ENCODE measurements at regions not wholly inside any gene's neighbourhood (a gene's known extent, or its start where the extent isn't known, plus 50 kb on each side); places are given as distances from the start of the nearest gene placed in this dataset.
"Not testable (repeated sequence)": the region's sequence is repeated elsewhere in the genome, so short reads cannot be mapped to it uniquely, and the experiment has no call there.

DNA sequence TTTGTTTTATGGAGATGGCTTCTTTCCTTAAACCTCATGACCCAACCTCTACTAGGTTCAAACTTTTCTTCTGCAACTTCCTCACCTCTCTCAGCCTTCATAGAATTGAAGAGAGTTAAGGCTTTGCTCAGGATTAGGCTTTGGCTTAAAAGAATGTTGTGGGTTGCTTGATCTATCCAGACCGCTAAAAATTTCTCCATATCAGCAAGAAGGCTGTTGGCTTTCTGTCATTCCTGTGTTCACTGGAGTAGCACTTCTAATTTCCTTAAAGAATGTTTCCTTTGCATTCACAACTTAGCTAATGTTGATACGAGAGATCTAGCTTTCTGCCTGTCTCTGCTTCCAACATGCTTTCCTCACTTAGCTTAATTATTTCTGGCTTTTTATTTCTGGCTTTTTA is 58.1 kb upstream of the KYNU start:
- Mint-ChIP-seq H3K27me3 (ENCODE audit: insufficient read depth, unreplicated experiment) (no peaks in the 10 kb centered on the region), H3K4me1 (ENCODE audit: insufficient read depth, unreplicated experiment) (no peaks in the 10 kb centered on the region), H3K27ac (ENCODE audit: low read depth, unreplicated experiment) (no peak overlapping the region), H3K4me3 (ENCODE audit: unreplicated experiment) (no peak overlapping the region), H3K9me3 (ENCODE audit: unreplicated experiment) (no peaks in the 10 kb centered on the region), H3K36me3 (ENCODE audit: insufficient read depth, unreplicated experiment) (no peaks in the 10 kb centered on the region)
- TF ChIP-seq, protein P1, sequence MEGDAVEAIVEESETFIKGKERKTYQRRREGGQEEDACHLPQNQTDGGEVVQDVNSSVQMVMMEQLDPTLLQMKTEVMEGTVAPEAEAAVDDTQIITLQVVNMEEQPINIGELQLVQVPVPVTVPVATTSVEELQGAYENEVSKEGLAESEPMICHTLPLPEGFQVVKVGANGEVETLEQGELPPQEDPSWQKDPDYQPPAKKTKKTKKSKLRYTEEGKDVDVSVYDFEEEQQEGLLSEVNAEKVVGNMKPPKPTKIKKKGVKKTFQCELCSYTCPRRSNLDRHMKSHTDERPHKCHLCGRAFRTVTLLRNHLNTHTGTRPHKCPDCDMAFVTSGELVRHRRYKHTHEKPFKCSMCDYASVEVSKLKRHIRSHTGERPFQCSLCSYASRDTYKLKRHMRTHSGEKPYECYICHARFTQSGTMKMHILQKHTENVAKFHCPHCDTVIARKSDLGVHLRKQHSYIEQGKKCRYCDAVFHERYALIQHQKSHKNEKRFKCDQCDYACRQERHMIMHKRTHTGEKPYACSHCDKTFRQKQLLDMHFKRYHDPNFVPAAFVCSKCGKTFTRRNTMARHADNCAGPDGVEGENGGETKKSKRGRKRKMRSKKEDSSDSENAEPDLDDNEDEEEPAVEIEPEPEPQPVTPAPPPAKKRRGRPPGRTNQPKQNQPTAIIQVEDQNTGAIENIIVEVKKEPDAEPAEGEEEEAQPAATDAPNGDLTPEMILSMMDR (IDR thresholded peaks at IDR 0.05; ENCODE audit: unreplicated experiment), result no peak
- ChIA-PET POLR2A (interaction anchor here (0.6 kb wide), 1 partner anchor 61 kb away, joined by 3 read pairs; no protein-coding TSS in a partner anchor), CTCF (no interaction called here)
- no TSS peak for BruUV-seq (replicated peaks)
- no peak for DNase-seq (ENCODE audit: unreplicated experiment)
- intact Hi-C loops (cut with micrococcal nuclease), result no loop called here

DNA sequence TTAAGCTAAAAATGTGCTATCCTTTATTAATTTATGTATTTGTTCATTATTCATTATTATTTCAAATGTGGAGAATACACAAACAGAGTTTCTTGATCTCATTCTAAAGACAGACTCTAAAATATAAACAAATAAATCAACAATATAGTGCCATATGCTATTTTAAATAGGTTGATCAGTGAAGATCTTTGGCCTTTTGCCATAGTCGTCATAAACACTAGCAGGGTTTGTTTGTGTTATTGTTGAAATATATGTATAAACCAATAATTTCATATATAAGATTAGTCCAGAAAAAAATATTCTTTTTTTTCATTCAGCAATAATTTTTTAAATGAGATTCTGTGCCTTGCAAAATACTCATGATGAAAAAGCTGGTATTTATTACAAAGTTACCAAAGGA is 62.1 kb upstream of the KYNU start:
- no TSS peak for BruUV-seq (replicated peaks)
- intact Hi-C loops (cut with micrococcal nuclease), result no loop called here

DNA sequence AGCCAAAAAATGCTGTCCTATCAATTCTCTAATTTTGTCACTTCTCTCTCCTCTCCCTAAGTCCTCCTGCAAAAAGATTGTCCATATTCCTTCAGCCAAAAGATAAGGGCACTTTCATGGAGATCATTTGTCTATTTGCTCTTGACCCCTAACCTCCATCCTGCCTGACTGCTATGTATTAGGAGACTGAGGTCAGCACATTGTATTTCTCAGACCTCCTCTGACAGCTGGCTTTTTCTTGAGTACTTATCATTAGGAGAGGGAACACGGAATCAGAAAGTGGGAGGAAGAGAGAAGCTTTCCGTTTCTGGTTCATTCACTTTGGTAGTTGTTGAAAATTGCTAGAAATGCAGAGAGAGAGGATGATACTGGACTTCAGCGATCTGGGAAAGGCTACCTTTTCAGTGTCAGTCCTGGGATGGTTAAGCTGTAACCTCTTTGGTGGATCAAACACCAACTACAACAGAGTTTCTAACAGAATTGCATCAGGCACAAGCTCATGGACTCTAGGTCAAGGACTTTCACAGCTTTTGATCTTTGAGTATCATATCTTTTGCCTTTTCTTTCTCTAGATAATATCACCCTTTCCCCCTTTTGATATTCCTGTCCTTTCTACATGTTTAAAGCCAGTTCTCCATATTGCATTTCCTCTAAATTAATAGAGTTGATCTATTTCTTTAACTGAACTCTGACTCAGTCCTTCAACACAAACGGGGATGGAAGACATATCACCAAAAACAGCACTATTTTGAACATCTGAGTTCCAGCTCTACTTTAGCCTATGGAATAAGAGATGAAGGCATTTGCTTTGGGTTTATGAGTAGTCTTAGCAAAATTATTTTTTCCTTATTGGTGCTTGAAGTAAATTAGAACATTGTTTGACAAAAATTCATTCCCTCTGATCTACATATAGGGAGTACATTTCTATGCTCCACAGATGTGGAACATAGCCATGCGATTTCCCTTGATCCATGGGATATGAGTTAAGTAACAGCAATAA is 63.3 kb upstream of the KYNU start:
- TF ChIP-seq, protein P1 (IDR thresholded peaks at IDR 0.05; ENCODE audit: unreplicated experiment), result no peak
- DNase-seq (ENCODE audit: unreplicated experiment), result no peak
- Mint-ChIP-seq H3K9me3 (ENCODE audit: unreplicated experiment) (no peaks in the 10 kb centered on the region), H3K27ac (ENCODE audit: low read depth, unreplicated experiment) (no peak overlapping the region), H3K36me3 (ENCODE audit: insufficient read depth, unreplicated experiment) (no peaks in the 10 kb centered on the region), H3K27me3 (ENCODE audit: insufficient read depth, unreplicated experiment) (no peaks in the 10 kb centered on the region), H3K4me3 (ENCODE audit: unreplicated experiment) (no peak overlapping the region), H3K4me1 (ENCODE audit: insufficient read depth, unreplicated experiment) (no peaks in the 10 kb centered on the region)
- intact Hi-C loops (cut with micrococcal nuclease), result no loop called here
- ChIA-PET POLR2A (interaction anchor here (0.6 kb wide), 1 partner anchor 11 kb away, joined by 3 read pairs; no protein-coding TSS in a partner anchor), CTCF (interaction anchor here (0.6 to 0.7 kb wide), 2 partner anchors 32 to 176 kb away, joined by 3 to 4 read pairs; no protein-coding TSS in a partner anchor)
- BruUV-seq (replicated peaks), result no TSS peak

More for the DNA sequence above, 62.1 kb upstream of the KYNU start:
- Mint-ChIP-seq H3K9me3 (ENCODE audit: unreplicated experiment) (no peaks in the 10 kb centered on the region), H3K27ac (ENCODE audit: low read depth, unreplicated experiment) (no peak overlapping the region), H3K27me3 (ENCODE audit: insufficient read depth, unreplicated experiment) (no peaks in the 10 kb centered on the region), H3K4me3 (ENCODE audit: unreplicated experiment) (no peak overlapping the region), H3K4me1 (ENCODE audit: insufficient read depth, unreplicated experiment) (no peaks in the 10 kb centered on the region), H3K36me3 (ENCODE audit: insufficient read depth, unreplicated experiment) (no peaks in the 10 kb centered on the region)
- POLR2A ChIA-PET, result interaction anchor here (0.7 kb wide), 1 partner anchor 65 kb away, joined by 3 read pairs; no protein-coding TSS in a partner anchor
- DNase-seq (ENCODE audit: unreplicated experiment), result no peak
- CTCF ChIA-PET, result interaction anchor here (0.6 to 0.7 kb wide), 2 partner anchors 98 to 242 kb away, joined by 3 read pairs; no protein-coding TSS in a partner anchor
- TF ChIP-seq, protein P1 (IDR thresholded peaks at IDR 0.05; ENCODE audit: unreplicated experiment), result no peak

DNA sequence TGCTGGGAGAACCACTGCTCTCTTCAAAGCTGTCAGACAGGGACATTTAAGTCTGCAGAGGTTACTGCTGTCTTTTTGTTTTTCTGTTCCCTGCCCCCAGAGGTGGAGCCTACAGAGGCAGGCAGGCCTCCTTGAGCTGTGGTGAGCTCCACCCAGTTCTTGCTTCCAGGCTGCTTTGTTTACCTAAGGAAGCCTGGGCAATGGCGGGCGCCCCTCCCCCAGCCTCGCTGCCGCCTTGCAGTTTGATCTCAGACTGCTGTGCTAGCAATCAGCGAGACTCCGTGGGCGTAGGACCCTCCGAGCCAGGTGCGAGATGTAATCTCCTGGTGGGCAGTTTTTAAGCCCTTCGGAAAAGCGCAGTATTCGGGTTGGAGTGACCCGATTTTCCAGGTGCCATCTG is 65.8 kb upstream of the KYNU start:
- CTCF ChIA-PET; intact Hi-C loops (cut with micrococcal nuclease); BruUV-seq (replicated peaks); POLR2A ChIA-PET; H3K4me1 Mint-ChIP-seq (ENCODE audit: insufficient read depth, unreplicated experiment); H3K27me3 Mint-ChIP-seq (ENCODE audit: insufficient read depth, unreplicated experiment); H3K9me3 Mint-ChIP-seq (ENCODE audit: unreplicated experiment); DNase-seq (ENCODE audit: unreplicated experiment); H3K27ac Mint-ChIP-seq (ENCODE audit: low read depth, unreplicated experiment); H3K4me3 Mint-ChIP-seq (ENCODE audit: unreplicated experiment); H3K36me3 Mint-ChIP-seq (ENCODE audit: insufficient read depth, unreplicated experiment): not testable (repeated sequence)

All from MCF 10A (cell line).